Activated T-helper 17 cell treated with anti-CD3 and anti-CD28 coated beads, Interleukin-2, amount 50 U/mL, for 72 hours (primary cell): ENCODE measurements at regions not wholly inside any gene's neighbourhood (a gene's known extent, or its start where the extent isn't known, plus 50 kb on each side); places are given as distances from the start of the nearest gene placed in this dataset.

Experiments
- ATAC-seq: fragments of 150-1000 bp; cut with Tn5 transposase; replicated peaks from 2 replicates; pipeline ENCODE4 v1.10.0; 2021; ENCODE audit warnings: mild to moderate bottlenecking, moderate library complexity
- H3K27ac Mint-ChIP-seq: one replicate; pipeline ENCODE4 v1.8.0; 2022; ENCODE audit warnings: mixed read lengths
- H3K27me3 Mint-ChIP-seq: one replicate; pipeline ENCODE4 v1.8.0; 2022; ENCODE audit warnings: mixed read lengths
- H3K36me3 Mint-ChIP-seq: one replicate; pipeline ENCODE4 v1.8.0; 2022; ENCODE audit warnings: low read depth, mild to moderate bottlenecking, mixed read lengths
- H3K4me1 Mint-ChIP-seq: one replicate; pipeline ENCODE4 v1.8.0; 2022; ENCODE audit warnings: mixed read lengths
- H3K4me3 Mint-ChIP-seq: one replicate; pipeline ENCODE4 v1.8.0; 2022; ENCODE audit warnings: mild to moderate bottlenecking, mixed read lengths
- H3K9me3 Mint-ChIP-seq: one replicate; pipeline ENCODE4 v1.8.0; 2022; ENCODE audit warnings: mixed read lengths

GRCh38 chr13:97786510-97786909 lies 167.0 kb upstream of the IPO5 start:
- Mint-ChIP-seq H3K4me3 (no peak overlapping the region), H3K27me3 (peaks cover 10% of the 10 kb centered on the region), H3K36me3 (no peaks in the 10 kb centered on the region), H3K4me1 (no peaks in the 10 kb centered on the region), H3K27ac (no peak overlapping the region), H3K9me3 (no peaks in the 10 kb centered on the region)
- ATAC-seq: no peak

GRCh38 chr13:97797553-97797952 lies 155.9 kb upstream of the IPO5 start:
- no peak for ATAC-seq
- Mint-ChIP-seq H3K9me3 (peaks cover 28% of the 10 kb centered on the region), H3K4me1 (no peaks in the 10 kb centered on the region), H3K27me3 (peaks cover 16% of the 10 kb centered on the region), H3K36me3 (no peaks in the 10 kb centered on the region), H3K27ac (no peak overlapping the region), H3K4me3 (no peak overlapping the region)

DNA sequence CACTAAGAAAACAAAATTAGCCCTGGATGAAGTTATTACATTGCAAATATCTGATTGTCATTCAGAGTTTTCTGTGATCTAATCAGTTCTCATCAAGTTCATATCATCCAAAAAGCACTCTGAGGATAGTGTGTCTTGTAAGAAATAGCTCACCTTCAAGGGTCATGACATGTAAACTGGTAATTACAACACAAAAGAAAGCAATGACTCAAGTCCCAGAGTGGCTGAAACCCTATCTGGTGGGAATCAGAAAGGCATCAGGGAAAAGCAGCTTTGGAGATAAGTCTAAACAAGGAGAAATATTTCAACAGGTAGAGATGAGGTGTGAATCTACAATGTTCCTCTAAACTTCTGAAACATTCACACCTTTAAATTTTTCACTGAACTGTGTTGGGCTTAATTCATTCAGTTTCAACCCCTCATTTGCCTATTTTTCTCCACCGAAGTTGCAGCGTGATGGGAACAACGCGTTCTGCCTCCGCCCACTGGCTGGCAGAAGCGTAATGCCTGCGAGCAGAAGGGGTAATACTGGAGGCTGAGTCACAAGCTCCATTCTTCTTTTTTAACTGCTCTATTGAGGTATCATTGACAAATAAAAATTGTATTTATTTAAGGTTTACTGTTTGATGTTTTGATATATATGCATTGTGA lies 155.2 kb upstream of the IPO5 start:
- Mint-ChIP-seq H3K36me3 (no peaks in the 10 kb centered on the region), H3K9me3 (peaks cover 21% of the 10 kb centered on the region), H3K4me3 (no peak overlapping the region), H3K27ac (no peak overlapping the region), H3K4me1 (no peaks in the 10 kb centered on the region), H3K27me3 (peaks cover 17% of the 10 kb centered on the region)
- no peak for ATAC-seq

DNA sequence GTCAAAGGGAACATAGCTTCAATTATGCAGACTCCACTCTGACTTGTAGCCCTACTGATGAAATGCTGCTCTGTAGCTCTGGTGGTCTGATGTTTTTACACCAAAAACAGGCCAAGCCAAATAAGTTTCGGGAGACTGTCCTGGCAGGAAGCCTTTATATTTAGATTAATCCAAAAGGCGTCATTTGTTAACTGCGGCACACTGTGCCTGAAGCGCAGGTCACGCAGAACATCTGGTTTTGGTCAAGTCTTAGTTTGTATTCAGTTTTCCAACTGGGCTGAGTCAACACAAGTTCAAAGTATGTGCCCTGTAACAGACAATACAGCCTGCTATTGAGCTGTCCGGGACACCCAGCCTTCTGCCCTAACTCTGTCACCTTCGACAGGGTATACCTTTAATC lies 154.6 kb upstream of the IPO5 start:
- Mint-ChIP-seq H3K27ac (no peak overlapping the region), H3K9me3 (peaks cover 22% of the 10 kb centered on the region), H3K27me3 (peaks cover 23% of the 10 kb centered on the region), H3K4me3 (no peak overlapping the region), H3K36me3 (no peaks in the 10 kb centered on the region), H3K4me1 (no peaks in the 10 kb centered on the region)
- ATAC-seq: no peak

- H3K4me1 Mint-ChIP-seq: no peaks in the 10 kb centered on the region
- ATAC-seq: no peak
- H3K9me3 Mint-ChIP-seq: peaks cover 4% of the 10 kb centered on the region
- no peak overlapping the region for H3K27ac Mint-ChIP-seq
- H3K4me3 Mint-ChIP-seq: no peak overlapping the region
- H3K27me3 Mint-ChIP-seq: peaks cover 42% of the 10 kb centered on the region
- no peaks in the 10 kb centered on the region for H3K36me3 Mint-ChIP-seq
Measured at GRCh38 chr13:97802213-97802612, 151.3 kb upstream of the IPO5 start.

DNA sequence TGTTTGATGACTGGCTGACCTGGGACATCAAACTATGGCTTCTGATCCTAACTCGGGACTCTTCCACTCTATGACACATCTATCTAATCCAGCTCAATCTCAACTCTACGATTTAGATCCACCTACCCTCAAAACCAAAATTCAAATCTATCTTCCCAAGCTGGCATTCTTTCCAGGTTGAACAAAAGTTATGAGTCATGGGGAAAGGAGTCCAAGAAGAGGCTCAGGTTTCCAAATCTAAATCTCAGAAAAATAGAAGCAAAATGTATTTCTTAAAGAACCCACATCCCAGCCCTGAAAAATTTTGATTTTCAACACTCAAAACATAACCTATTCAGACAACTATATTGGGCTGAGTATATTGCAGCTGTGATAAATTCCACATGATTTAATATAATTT lies 143.9 kb upstream of the IPO5 start:
- Mint-ChIP-seq H3K4me3 (no peak overlapping the region), H3K9me3 (no peaks in the 10 kb centered on the region), H3K36me3 (no peaks in the 10 kb centered on the region), H3K27ac (no peak overlapping the region), H3K4me1 (no peaks in the 10 kb centered on the region), H3K27me3 (peaks cover 25% of the 10 kb centered on the region)
- ATAC-seq: no peak

DNA sequence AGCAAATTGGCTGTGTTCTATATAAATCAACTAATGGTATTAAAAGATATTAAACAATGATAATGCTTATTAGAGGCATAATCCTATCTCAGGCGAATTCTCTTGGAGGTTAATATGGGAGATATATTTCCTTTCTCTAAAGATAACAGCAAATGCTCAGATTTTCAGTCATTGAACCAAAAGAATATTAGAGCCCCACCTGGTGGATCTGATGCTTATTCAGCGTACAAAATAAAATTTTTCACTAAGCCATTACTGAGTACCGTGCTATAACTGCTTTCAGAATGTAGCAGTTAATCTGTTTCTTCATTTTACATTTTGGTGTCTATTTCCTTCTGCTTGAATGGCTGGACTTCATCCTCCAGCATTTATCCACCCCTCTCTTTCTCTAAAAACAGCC lies 143.3 kb upstream of the IPO5 start:
- Mint-ChIP-seq H3K4me1 (no peaks in the 10 kb centered on the region), H3K27ac (no peak overlapping the region), H3K9me3 (no peaks in the 10 kb centered on the region), H3K27me3 (peaks cover 19% of the 10 kb centered on the region), H3K4me3 (no peak overlapping the region), H3K36me3 (no peaks in the 10 kb centered on the region)
- ATAC-seq: no peak

GRCh38 chr13:97822377-97822776 lies 131.1 kb upstream of the IPO5 start:
- ATAC-seq: no peak
- Mint-ChIP-seq H3K36me3 (no peaks in the 10 kb centered on the region), H3K4me3 (no peak overlapping the region), H3K27me3 (peaks cover 22% of the 10 kb centered on the region), H3K4me1 (no peaks in the 10 kb centered on the region), H3K9me3 (peaks cover 7% of the 10 kb centered on the region), H3K27ac (no peak overlapping the region)

DNA sequence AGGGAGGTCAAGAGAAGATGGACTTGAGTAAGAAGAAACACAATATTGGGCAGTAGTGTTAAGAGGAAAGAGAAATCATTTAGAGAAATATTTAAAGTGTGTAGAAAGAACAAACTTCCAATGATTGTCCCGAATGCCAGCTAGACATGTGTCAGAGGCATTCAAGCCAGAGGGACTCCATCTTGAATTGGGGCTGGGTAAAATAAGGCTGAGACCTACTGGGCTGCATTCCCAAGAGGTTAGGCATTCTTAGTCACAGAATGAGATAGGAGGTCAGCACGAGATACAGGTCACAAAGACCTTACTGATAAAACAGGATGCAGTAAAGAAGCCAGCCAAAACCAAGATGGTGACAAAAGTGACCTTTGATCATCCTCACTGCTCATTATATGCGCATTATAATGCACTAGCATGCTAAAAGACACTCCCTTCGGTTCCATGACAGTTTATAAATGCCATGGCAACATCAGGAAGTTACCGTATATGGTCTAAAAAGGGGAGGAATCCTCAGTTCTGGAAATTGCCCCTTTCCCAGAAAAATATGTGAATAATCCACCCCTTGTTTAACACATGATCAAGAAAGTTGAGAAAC lies 127.0 kb upstream of the IPO5 start:
- no peak for ATAC-seq
- Mint-ChIP-seq H3K36me3 (no peaks in the 10 kb centered on the region), H3K9me3 (peaks cover 5% of the 10 kb centered on the region), H3K27me3 (peaks cover 23% of the 10 kb centered on the region), H3K4me3 (no peak overlapping the region), H3K27ac (no peak overlapping the region), H3K4me1 (no peaks in the 10 kb centered on the region)

DNA sequence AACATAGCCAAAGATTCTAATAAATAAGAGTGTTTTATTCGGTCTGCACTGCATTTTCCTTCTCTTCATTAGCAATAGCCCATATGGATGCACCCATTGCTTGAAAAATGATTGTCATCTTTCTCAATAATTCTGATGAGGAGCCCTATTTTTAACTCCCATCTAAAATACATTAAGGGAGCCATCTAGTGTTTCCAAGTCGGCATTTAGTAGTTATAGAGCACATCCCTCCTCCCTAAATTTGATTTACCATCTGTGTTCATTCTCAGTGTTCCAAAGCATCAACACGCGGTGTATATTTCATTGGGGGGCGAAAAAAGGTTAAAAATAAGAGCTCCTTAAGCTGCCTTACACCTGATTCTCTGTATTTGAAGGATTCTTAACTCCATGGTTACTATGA lies 119.2 kb upstream of the IPO5 start:
- Mint-ChIP-seq H3K4me1 (no peaks in the 10 kb centered on the region), H3K27ac (no peak overlapping the region), H3K4me3 (no peak overlapping the region), H3K27me3 (peaks cover 8% of the 10 kb centered on the region), H3K9me3 (no peaks in the 10 kb centered on the region), H3K36me3 (no peaks in the 10 kb centered on the region)
- no peak for ATAC-seq

GRCh38 chr13:97843189-97843588 lies 110.3 kb upstream of the IPO5 start:
- no peak for ATAC-seq
- Mint-ChIP-seq H3K36me3 (no peaks in the 10 kb centered on the region), H3K27ac (no peak overlapping the region), H3K9me3 (no peaks in the 10 kb centered on the region), H3K4me1 (no peaks in the 10 kb centered on the region), H3K27me3 (peaks cover 24% of the 10 kb centered on the region), H3K4me3 (no peak overlapping the region)

DNA sequence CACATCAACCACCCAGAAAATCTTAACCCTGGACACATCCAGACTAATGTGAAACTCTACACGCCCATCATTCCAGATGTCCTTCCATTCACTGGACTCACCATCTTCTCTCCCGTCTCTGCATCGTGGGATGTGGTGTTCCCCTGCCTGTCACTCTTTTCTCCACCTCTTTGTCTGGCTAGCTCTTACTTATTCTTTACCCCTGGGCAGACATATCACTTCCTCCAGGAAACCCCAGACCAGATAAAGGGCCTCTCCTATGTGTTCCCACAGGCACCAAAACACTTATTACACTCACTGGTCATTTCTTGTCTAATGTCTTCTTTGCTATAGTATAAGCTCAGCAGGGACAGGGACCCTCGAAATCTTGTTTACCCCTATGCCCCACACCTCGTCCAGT lies 109.3 kb upstream of the IPO5 start:
- Mint-ChIP-seq H3K36me3 (no peaks in the 10 kb centered on the region), H3K9me3 (no peaks in the 10 kb centered on the region), H3K4me1 (no peaks in the 10 kb centered on the region), H3K27ac (no peak overlapping the region), H3K27me3 (peaks cover 23% of the 10 kb centered on the region), H3K4me3 (no peak overlapping the region)
- ATAC-seq: no peak

DNA sequence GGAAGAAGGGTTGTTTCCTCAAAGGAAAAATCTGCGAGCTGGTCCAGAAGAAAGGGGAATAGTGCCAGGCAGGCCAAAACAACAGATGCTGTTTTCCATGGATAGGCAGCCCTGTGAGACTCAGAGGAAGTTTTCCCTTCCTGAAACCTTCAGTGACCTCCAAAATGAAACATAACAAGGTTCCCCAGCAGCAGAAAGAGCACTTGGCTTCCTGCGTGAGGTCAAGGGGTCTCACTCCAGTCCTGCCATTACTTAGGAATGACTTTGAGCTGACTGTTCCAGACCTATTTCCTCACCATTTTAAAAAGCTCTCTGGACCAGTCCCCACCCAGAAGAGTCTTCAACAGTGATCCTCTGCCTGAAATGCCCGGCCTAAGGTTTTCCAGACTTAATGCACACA lies 104.6 kb upstream of the IPO5 start:
- no peak for ATAC-seq
- Mint-ChIP-seq H3K27me3 (peaks cover 23% of the 10 kb centered on the region), H3K4me3 (no peak overlapping the region), H3K9me3 (no peaks in the 10 kb centered on the region), H3K4me1 (no peaks in the 10 kb centered on the region), H3K36me3 (no peaks in the 10 kb centered on the region), H3K27ac (no peak overlapping the region)

GRCh38 chr13:97849305-97849704 lies 104.2 kb upstream of the IPO5 start:
- Mint-ChIP-seq H3K4me1 (no peaks in the 10 kb centered on the region), H3K27me3 (peaks cover 19% of the 10 kb centered on the region), H3K4me3 (no peak overlapping the region), H3K9me3 (no peaks in the 10 kb centered on the region), H3K36me3 (no peaks in the 10 kb centered on the region), H3K27ac (no peak overlapping the region)
- ATAC-seq: no peak

GRCh38 chr13:97851269-97851668 lies 102.2 kb upstream of the IPO5 start:
- Mint-ChIP-seq H3K4me1 (no peaks in the 10 kb centered on the region), H3K9me3 (no peaks in the 10 kb centered on the region), H3K4me3 (no peak overlapping the region), H3K36me3 (no peaks in the 10 kb centered on the region), H3K27ac (no peak overlapping the region), H3K27me3 (peaks cover 14% of the 10 kb centered on the region)
- ATAC-seq: no peak
